NCI-H82 (cell line): ENCODE measurements at regions not wholly inside any gene's neighbourhood (a gene's known extent, or its start where the extent isn't known, plus 50 kb on each side); places are given as distances from the start of the nearest gene placed in this dataset.
A peak's percentile ranks its signal among the peaks of the same experiment; 100 is the strongest.
"Not testable (repeated sequence)": the region's sequence is repeated elsewhere in the genome, so short reads cannot be mapped to it uniquely, and the experiment has no call there.

Source experiments
- DNase-seq: peaks from one replicate; lab custom pipeline; 2025; lab: John Stamatoyannopoulos, UW

DNA sequence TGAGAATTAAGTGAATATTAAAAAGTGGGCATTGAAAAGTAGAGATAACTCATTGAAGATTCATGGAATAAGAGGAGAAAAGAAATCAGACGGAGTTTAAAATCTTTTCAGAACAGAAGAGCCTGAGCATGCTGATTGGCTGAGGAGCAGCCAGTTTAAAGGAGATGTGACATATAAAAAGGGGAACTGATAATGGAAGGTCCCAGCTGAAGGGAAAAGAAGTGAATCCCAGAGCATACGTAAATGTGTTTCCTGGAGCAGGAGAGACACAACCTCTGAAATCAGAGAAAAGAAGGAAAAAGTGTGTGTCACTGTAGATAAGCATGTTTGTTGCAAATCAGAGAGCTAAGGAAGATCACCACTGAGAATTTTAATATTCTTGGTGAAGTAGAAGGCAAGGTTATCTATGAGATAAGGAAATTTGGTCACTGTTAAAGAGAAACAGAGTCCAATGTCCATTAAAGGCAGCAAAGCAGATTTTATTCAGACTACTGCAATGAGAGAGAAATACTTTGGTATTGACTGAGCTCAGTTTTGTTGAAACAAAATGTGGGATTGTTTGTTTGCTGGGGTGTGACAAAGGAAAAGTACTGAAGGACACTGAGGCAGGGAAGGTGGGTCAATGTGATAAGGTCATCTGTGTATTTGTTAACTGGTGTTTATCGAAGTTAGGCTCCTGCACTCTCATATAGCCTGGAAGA is 84.6 kb upstream of the WDR72 start:
- no peak for DNase-seq

DNA sequence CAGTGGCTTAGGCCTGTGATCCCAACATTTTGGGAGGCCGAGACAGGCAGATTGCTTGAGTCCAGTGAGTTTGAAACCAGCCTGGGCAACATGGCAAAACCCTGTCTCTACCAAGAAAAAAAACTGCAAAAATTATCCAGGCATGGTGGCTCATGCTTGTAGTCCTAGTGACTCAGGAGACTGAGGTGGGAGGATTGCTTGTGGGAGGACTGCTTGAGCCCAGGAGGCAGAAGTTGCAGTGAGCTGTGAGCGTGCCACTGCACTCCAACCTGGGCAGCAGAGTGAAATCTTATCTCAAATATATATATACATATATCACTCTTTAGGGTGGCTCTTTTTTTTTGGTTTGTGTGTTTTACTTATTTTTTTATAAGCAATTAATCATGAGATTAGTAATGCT is 83.7 kb upstream of the WDR72 start:
- no peak for DNase-seq

DNA sequence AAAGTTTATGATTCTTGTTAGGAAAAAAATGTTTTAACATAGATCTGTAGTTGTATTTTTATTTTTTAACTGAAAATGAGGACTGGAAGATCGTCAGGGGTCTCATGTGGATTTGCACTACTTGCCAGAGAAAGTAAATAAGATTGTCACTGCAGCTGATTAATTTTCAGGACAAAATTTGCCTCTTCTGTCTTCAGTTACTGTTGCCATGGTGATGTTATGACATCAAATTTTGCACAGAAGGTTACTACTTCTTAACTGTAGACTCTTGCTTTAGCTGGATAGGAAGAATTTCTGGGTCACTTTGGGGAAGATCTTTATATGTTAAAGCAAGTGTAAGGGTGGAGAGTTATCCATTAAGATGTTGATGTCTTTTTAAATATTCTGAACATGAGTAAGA is 82.2 kb upstream of the WDR72 start:
- DNase-seq: no peak

- no peak for DNase-seq
These were observed 81.2 kb upstream of the WDR72 start for GRCh38 chr15:53840681-53841080.

DNA sequence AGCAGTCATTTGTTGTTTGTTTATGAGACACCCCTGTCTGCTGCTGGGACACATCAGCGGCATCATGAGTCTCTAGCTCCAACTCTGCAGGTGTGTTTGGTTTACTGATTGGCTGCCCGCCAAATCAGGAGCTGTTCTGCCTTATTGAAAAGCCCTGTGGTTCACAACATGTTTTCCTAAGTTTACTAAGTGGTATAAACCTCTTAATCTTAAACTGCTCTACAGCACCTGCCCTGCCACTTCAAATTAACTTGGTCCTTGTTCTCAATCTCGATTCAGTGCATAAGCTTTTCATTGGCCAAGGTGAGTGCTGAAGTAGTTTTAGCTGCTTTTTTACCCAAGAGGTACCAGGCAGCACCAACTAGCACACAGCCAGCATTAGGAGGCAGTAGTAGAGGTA is 77.8 kb upstream of the WDR72 start:
- peak; percentile 86 for DNase-seq

- DNase-seq: no peak
These were observed 77.2 kb upstream of the WDR72 start for GRCh38 chr15:53836618-53837017.

DNA sequence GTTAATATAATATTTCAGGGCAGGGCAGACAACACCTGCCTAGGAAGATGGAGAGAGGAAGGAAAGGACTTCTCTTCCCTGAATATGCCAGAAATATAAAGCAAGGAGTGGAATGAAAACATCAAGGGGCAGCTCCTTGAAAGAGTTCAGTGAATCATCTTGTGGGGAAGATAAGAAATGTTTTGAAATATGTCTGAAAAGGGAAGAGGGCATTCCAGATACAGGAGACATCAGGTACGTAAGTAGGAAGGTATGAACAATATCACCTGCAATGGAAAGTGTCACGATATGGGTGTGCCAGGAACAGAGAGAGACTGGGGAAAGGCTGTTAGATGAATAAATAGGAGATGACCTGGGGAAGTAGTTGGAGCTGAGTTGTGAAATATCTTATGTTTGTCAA is 75.8 kb upstream of the WDR72 start:
- no peak for DNase-seq

- no peak for DNase-seq
These were observed 74.8 kb upstream of the WDR72 start for GRCh38 chr15:53834214-53834613.

DNA sequence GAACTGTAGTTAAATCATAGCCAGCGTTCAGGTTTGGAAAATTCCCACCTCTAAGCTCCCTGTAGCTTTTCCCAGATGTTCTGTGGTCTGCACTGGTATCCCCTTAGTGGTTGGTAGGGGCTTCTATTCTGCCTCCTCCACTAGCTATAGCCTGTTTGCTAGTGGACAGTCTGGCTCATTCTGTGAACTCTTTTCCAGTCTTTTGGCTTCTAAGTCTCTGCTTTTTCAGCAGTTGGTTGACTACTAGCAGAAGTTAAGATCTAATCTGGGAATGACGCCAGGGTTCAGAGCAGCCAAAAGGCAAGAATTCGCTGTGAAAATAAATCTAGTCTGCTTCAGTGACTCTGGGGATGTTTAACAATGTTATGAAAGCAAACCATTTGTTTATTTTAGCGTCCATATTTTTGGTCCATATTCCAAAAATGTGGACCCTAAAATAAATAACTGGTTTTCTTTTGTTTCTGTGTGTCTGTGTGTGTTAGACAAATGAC is 73.7 kb upstream of the WDR72 start:
- DNase-seq: no peak

DNA sequence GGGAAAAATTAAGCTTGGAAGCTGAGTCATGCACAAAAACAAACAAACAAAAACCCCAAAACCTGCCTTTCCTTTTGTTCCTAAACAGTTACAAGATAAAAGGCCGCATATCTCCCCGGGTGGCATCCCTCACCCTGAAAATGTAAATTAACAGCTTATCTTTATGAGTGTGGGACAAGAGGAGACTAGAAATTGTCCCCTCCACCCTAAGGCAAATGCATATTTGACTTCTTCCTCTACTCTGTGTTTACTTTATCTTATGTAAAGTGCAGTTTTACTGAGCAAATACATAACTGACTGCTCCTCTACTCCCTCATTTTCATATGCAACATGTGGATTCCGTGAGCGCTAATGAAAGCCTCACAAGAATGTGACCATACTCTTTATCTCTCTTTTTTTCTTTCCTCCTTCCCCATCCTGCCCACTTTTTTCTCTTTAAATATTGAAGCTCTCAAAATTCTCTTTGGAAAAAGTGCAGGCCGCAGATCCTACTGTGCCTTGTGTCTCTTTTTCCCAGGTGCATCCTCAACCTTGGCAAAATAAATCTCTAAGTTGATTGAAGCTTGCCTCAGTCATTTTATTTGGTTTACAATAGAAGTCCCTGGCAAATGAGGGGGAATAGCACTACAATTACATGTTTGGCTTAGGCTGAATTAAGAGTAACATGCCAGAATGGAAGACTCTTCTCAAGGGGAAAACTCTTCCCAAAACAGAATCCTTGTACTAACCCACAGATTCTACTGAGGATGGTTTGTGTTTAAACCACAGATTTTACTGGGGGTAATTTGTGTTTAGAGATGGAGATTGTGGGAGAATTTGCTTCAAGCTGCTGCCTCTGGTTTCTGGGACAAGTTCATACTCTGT is 72.7 kb upstream of the WDR72 start:
- DNase-seq: no peak

DNA sequence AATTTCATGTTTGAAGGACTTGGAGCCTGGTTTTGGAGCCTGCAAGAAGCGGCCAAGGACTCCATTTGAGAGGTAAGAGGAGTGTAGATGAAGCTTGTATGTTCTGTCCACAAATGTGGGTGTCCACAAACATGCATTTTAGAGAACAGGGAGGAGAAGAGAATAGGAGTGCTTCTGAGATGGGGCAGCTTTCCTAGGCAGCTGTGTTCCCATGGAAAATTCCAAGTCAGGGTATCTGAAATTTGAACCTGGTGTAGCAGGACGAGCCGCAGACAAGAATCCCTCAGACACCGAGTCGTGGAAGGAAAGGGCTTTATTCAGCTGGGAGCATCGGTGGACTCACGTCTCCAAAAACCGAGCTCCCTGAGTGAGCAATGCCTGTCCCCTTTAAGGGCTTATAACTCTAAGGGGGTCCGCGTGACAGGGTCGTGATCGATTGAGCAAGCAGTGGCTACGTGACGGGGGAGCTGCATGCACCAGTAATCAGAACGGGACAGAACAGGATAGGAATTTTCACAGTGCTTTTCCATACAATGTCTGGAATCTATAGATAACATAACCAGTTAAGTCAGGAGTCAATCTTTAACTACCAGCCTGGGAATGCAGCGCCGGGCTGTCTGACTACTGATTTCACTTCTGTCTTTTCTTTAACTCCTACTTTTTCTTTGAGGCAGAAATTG is 71.4 kb upstream of the WDR72 start:
- no peak for DNase-seq

DNA sequence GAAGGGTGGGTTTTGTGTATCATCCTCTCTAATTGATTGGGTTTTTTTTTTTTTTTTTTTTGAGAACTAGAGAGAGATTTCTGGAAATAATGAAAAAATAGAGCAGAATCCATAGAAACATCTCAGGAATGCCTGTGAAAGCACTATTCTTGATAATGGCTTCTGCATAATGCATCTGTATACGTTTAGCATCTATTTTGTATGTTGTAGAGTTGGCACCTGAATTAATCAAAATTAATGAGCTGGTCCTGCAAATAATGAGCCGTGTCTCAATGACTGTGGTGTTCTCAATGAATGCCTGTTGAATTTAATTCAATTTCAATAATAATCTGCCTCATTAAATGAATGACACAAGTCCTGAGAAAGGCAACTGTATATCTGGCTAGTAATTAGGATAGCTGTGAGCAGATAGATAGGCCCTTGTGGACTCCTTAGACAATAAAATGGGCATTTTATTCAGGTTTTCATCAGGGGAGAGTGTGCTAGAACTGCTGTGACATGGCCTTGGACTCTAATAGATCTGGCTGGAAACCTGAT is 70.5 kb upstream of the WDR72 start:
- DNase-seq: no peak

DNA sequence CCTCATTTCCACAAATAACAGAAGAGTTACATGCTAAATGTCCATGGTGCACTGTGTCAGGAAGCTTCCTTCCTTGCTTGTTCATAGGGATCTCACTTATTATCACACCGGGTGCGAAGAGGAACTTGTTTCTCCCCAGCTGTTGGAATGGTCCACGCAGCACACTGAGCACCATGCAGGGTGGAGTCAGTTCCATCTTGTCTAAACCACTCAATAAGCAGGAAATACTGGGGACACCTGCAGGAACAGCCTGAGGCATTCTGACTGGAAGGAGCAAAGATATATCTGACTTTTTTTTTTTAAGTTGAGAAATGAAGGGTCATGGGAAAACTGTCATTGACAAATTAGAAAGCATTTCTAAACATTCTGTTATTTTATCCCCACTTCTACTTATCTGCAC is 70.0 kb upstream of the WDR72 start:
- no peak for DNase-seq

DNA sequence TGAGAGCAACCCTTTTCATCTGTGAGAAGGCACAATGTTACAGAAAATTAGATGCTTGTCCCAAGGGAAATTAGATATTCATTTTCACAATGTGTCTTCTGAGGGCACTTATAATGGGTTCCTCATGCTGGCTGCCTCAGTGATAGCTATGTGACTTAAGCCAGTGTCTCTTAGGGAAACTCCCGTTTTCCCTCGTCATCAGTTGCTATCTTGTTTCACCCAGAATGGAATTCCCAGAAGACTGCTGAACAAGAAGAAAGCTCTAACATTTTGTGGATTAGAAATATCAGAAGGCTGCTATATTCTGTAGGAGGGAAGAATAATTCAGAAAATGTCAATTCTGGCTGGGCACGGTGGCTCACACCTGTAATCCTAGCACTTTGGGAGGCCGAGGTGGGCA is 67.9 kb upstream of the WDR72 start:
- no peak for DNase-seq

DNA sequence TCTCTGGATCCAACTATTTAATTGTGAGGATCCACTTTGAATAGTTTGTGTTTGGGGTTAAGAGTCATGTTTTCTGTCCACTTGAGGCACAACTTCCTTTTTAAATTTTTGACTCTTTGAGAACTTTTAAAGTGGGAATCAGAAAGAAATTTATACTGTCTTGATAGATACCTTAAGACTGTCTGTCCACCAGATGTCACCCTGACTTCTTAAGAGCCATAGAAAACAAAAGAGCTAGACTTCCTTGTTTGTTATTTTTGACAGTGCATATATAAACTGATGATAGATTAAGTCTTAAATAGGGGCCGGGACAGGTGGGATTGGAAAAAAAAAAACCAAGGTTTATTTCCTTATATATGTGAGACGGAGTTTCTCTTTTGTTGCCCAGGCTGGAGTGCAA is 52.1 kb upstream of the WDR72 start:
- peak; percentile 37 for DNase-seq

DNA sequence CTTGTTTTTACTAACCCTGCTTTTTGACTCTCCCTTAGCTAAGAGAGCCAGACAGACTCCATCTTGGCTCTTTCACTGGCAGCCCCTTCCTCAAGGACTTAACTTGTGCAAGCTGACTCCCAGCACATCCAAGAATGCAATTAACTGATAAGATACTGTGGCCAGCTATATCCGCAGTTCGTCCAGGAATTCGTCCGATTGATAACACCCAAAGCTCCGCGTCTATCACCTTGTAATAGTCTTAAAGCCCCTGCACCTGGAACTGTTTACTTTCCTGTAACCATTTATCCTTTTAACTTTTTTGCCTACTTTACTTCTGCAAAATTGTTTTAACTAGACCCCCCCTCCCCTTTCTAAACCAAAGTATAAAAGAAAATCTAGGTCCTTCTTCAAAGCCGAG is 50.8 kb upstream of the WDR72 start:
- DNase-seq: not testable (repeated sequence)
